ENCODE measurements at regions not wholly inside any gene's neighbourhood (a gene's known extent, or its start where the extent isn't known, plus 50 kb on each side); places are given as distances from the start of the nearest gene placed in this dataset.
A peak's percentile ranks its signal among the peaks of the same experiment; 100 is the strongest.

DNA sequence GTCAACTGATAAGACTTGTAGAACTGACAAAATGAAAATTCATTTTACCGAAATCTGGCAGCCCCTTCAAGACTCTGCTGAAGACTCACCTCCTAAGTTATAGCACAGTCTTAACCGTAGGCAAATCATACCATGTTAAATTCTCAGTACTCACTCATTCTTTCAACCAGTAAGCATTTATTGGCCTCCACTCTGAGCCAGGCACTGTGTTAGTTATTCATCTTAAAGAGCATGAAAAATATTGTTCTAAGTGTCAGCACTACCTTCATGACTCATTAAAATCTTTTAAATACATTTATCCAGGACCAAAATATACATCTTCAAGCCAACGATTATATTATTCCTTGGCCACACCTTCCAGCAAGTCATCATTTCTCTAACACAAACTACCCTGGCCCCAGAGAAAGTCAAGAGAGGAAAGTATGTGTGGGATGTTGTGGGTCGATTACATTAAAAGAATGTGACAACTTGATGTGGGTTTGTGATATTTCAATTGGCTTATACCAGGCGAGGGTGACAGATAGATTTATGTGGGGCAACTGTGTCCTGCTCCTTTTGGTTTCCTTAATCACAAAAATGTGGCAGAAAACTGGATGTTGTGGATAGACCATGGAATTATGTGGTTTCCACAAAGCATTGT is 55.0 kb downstream of the TMEM30B start:
- no peak for DNase-seq (ENCODE audit: low spot score)

DNA sequence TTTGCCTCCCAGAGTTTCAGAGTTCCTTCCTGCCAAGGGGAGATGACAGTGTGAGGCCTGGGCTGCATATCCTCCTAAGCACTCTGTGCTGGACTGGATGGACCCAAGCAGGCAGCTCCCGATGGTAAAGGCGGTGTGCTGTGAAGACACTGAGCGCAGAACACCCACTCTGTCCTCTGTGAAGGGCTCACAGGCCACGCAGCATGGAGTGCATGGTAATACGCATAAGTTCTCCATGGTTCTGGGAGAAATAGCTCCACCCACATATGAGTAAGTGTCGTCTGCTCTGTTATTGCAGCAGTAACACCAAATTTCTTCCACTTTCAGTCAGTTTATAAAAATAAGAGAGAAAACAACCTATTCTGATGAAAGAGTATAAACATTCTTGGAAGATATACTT is 55.8 kb downstream of the TMEM30B start:
- DNase-seq (ENCODE audit: low spot score), result no peak

DNA sequence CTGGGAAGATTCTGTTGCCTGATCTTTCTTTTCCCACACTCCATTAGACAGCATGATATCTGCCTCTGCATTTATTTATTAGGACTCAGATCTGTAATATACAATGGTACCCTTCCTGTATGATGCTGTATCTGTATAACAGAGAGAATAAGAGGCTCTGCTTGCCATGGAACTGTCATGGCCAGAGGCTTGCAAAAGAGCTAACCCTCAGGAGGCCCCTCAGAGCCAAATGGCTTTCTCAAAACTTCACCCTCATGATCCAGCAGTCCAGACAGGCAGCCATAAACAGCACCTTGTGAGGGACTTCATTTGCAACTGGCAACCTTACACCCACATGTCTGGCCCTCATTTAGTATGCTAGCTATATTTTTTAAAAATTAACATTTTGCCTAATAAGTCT is 57.6 kb downstream of the TMEM30B start:
- no peak for DNase-seq (ENCODE audit: low spot score)

DNA sequence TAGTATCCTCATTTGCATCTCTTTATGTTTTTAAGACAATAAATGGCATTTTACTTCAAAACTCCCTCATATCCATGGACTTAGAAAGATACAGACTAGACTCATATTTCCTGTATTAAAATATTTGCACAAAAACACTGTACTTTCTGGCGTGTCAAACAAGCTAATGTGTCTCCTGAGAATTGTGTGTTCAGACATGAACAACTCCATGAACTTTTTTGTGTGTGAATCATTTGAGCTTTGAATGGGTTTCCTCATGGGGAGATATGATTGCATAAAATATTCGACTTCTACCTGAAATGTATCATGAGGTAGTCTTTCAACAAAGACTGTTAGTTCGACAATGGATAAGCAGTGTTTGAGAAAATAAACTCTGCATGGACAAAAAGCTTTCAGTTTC is 58.8 kb downstream of the TMEM30B start:
- no peak for DNase-seq (ENCODE audit: low spot score)

DNA sequence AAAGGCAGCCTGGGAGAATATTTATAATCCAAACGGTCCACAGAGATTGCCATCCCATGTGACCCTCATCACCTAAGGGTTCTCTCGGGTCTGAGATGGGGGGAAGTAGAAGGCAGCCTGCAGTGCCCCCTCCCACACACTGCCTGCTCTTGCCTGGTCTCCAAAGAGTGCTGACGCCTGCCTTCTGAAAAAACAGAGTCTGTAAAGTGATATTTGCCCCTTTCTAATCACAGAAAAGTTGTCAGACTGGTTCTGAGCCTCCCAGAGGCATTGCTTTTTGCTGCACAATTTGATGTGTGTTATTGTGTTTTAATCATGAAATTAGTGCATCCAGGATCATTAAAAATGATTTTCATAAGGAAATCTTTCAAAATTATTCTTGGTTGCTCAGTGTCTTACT is 59.2 kb downstream of the TMEM30B start:
- no peak for DNase-seq (ENCODE audit: low spot score)

DNA sequence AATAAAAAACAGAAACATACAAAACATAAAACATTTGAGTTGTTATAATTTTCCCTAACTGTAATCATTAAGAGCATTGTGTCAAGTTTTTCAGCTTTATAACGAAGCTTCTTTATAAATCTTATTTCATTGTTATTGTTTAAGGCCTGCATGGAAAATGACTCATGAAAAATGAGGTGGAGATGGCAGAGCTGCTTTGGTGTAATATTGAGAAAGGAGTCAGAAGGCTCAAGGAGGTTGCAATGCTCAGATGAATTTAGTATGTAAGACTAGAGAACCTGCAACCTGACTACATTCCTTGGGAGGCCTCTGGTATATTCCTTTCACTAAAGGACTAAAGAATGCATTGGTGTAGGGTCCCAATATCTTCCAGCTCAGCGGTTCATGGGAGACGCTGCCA is 61.5 kb downstream of the TMEM30B start:
- no peak for DNase-seq (ENCODE audit: low spot score)

DNA sequence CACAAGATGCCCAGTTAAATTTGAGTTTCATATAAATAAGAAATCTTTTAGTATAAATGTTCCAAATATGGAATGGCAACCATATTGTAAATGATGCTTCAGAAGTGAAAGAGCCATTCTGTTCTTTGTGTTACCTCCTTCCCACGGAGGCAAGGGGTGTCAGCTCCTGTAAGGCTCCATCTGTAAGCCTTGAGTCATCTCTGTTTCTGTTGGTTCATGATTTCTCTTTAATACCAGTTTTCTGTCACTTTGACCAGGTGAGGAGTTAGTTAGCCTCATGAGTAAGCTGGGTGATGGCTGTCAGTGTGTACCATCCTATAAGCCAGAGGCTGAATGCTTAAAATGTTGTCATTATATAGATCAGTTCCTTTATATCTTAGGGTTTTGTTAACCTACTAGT is 61.9 kb downstream of the TMEM30B start:
- DNase-seq (ENCODE audit: low spot score), result no peak

DNA sequence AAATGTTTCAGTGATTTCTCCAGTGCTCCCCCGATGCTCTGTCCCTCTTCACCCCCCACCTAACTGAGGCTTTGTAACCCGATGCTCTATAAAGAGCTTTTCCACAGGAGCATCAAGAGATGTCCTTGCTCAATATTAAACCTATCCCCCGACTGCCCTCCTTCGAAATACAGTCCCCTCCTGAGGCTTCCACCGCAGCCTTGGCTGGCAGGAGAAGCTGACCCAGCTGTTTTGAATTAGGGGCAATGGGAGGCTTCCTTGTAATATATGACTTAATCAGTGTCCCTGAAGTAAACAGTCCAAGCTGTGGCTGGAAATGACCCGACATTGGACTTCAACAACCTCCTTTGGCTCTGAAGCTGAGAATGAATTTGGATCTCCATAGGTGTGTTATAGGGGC is 62.4 kb downstream of the TMEM30B start:
- DNase-seq (ENCODE audit: low spot score), result no peak

DNA sequence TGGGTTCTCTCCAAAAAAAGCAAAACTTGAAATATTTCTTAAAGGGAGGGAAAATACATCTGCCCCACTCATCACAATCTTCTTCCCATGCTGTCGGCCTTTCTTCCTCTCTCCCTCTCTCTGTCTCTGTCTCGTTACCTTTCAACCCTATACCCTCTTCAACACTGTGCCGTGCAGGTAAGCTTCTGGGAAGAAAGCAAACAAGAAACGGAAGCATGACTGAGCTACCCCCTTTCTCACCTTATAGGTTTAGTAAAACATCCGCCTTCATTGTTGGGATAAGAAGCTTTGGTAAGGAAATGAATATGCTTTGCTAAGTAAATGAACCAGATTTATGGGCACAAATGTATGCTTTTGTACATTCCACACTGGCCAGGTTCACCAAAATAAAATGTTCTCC is 63.0 kb downstream of the TMEM30B start:
- no peak for DNase-seq (ENCODE audit: low spot score)

DNA sequence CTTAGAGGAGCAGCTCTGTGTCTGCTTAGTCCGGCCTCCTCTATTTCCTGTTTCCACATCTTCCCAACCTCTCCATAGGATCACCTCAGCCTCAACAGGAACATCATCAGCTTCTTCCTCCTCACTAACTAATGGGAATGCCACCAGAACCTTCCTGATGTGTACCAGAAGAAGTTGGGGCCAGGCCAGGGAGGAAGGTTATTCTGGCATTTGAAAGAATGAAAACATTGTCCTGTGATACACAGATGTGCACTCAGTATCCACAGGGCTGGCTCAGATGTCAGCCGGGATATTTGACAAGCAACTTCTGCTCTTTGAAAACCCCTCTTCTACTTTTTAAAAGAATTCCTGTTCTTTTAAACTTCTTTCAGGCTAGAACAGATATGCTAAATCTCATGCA is 63.6 kb downstream of the TMEM30B start:
- no peak for DNase-seq (ENCODE audit: low spot score)

DNA sequence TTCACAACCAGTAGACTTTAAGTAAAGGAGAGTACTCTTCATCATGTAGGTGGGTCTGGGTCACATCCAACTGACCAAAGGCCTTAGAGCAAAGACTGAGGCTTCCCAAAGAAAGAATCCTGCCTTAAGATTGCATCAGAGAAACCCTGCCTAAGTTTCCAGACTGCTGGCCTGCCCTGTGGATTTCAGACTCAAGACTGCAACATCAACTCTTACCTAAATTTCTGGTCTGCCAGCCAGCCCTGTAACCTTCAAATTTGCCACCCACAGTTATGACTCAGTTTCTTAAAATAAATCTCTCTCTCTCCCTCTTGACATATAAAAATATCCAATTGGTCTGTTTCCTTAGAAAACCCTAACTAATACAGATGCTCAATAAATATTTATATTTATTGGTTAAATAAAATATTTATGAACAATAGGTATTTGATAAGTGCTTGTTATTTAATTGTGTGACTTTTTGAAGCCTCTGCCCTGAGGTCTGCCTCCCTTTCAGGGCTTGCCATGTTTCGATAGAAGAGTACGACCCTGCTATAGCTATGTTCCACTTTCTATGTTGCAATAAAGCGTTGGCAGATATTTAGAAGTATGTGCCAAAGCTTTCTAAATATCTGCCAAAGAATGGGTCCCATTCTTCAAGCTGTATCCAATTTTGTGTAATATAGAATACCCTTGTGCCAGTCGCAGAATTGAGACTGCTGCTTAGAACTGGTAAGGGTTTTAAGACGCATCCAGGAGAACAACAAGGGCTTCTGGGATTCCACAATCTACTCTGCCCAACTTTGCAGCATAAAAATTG is 65.7 kb downstream of the TMEM30B start:
- no peak for DNase-seq (ENCODE audit: low spot score)

DNA sequence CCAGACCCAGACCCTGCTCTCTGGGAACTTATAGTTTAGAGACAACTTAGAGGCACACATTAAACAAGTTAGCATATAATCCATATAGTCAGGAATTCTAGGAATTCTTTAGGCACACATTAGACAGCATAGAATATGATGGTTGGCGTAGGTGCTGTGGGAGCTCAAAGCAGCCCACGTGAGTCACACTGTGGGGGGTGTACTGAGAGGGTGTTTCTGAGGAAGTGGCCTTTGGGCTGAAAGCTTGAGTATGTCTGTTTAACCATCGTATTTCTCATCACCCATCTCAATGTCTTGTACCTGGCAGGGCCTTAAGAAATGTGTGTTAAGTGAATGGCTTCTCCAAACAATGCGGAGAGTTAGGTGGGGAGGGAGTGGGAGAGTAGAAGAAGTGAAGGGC is 67.2 kb downstream of the TMEM30B start:
- DNase-seq (ENCODE audit: low spot score), result no peak

DNA sequence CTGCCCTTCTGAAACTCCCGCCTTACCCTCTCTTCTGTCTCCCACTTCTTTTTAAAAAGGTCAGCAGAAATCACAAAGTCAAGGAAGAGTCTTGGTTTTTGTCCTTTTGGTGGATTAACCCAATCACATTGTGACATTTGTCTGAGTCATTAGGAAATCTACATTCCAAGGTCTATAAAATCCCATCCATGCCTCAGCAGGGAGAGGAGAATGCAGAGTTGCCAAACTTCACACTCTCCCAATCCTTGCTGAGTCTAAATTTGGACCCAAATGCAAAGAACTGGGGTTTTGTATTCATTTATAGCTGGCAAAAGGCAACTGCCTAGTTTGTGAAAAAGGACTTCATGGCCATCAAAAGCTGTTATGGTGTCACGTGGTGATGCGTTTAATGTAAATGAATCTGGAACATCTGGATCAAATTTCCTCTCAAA is 67.9 kb downstream of the TMEM30B start:
- no peak for DNase-seq (ENCODE audit: low spot score)

DNA sequence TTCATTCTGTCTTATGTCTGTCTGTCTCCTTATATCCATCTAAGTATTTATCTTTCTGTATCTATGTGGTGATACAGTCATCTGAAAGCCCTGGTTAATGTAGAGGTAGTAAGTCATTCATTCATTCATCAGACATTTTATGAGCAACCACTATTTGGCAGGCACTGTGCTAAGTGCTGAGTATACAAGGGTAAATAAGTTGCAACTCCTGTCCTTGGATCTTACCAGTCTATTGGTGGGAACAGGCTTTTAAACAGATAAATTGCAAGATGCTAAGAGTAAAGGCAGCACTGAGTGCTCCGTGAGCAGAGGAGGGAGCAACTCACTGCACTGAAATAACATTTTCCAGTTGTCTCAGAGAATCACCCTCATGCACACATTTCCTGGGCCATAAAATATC is 68.6 kb downstream of the TMEM30B start:
- DNase-seq (ENCODE audit: low spot score), result no peak

DNA sequence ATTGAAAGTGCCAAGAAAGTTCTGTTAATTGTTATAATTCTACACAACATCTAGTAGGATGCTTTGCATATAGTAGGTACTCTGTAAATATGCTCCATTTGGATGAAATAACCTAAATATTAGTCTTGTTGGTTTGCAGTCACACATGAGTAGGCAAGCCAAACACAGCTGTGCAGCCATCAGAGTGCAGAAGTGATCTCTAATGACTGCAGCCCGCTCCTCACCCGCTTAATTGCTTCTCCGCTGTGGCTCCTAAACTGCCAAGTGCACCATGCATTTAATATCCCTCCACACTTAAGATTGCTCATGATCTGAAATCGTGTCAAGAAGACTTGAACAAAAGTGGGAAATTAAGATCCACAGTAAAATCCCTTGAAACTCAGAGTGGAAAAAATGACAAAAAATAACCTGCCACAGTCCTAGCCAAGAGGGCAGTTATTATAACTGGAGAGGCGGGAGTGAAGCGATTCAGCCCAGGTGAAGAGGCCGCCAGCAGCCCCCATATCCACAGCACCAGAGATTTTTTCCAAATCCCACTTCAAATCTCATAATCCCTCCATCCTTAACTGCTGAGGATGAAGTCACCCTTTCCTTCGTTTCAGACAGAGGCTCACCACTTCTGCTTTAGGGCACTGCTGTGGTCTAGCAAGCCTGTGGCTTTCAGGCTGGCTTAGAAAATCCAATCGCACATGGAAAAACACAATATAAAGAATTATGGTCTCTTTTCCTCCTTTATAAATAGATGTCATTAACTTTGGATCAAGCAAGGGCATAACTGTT is 69.5 kb downstream of the TMEM30B start:
- DNase-seq (ENCODE audit: low spot score), result no peak

DNA sequence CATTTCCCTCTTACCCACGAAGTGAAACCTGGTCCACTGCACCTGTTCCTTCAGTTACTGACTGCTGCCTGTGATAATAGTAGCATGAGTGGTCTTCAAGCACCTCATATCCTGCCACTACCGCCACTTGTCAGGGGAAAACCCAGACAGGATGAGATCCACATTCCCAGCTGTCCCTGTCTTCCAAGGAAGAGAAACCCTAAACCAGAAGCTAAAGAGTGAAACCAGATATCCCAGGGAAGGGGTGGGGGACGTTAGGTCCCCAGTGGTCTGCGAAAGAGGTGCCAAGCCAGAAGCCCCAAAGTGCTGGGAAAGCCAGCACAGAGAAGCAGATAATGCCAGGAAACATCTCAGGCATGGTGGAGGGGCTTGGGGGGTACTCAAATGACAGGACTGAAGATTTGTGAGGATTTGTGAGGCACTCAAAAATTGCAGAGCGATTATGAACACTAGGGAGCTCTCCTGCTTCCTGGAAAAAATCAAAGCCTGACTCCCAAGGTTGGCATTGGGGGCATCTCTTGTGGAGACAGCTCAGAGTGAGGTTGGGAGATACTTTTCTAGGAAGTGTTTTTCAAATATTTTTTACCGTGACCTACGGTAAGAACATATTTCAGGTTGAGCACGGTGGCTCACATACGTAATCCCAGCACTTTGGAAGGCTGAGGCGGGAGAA is 77.9 kb downstream of the TMEM30B start:
- no peak for DNase-seq (ENCODE audit: low spot score)

DNA sequence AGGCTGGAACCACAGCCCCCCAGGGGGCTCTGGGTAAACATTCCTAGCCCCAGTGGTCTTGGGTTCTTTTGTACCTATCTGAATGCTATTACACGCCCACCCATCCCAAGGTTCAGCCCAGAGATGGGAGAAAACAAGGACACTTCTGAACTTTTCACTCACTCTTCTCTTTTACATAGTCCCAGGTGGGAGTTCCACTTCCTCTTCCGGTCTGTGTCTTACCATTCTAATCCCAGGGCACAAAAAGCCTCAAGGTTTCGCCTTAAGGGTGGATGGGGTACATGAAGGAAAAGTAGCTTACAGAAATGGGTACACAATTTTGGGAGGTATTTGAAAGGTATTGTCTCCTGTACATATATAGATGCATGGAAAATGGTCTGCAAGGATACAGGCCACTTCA is 79.0 kb downstream of the TMEM30B start:
- DNase-seq (ENCODE audit: low spot score), result no peak

DNA sequence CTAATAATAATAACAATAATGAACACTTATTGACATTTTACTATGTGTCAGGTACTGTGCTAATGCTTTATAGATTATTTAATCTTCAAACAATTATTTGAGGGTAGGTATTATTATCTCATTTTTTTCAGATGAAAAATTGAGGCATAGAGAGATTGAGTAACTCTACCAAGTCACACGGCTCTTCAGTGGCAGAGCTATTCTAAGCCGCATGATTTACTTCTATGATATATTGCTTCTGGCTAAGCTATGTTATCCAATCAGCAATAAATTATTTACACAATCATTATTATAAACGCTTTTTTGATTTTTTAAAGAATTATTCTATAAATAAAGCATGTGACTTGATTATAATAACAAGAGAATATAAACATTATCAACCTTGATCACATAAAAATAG is 80.0 kb downstream of the TMEM30B start:
- DNase-seq (ENCODE audit: low spot score), result no peak

DNA sequence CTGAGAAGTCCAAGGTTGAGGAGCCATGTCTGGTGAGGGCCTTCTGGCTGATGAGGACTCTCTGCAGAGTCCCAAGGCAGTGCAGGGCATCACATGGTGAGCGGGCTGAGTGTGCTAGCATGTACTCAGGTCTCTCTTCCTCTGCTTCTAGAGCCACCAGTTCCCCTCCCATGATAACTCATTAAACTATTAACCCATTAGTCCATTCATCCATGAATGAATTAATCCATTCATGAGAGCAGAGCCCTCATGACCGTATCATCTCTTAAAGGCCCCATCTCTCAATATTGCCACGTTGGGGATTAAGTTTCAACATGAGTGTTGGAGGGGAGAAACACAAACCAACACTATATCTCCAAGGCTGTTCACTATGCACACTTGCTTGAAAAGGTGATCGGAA is 83.7 kb downstream of the TMEM30B start:
- DNase-seq (ENCODE audit: low spot score), result no peak

DNA sequence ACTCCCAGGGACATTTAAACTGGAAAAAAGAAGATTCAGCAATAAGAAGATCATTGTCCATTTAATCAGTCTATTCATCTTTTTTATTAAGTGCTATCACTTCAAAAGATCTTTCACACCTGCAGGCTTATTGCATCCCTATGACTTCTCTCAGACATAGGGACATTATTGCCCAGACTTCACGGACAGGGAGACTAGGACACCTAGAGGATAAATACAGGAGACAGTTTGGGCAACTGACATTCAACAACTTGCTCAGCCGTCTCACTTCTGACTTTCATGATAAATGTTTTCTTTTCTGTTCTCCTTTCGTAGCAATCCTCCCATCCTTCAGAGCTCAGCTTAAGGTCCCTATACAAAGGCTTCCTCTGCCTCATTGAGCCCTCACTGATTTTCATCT is 84.3 kb downstream of the TMEM30B start:
- DNase-seq (ENCODE audit: low spot score), result peak; percentile 29

DNA sequence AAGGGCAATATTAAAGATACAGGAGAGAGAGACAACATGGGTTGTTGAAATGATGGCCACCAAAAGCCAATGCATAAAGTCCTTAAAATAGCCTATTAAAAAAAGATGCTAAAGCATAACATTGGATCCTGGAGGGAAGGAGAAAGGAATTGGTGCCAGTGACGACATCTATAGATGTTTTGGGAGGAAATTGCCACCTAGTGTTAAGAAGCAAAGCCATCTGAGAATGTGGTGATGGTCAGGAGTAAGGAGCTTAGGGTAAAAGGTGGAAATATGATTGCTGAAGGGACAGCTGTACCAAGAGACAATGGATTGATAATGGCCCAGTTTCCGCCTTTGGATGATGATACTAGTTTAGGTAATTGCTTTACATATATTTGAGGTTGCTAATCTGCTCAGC is 85.1 kb downstream of the TMEM30B start:
- DNase-seq (ENCODE audit: low spot score), result no peak

DNA sequence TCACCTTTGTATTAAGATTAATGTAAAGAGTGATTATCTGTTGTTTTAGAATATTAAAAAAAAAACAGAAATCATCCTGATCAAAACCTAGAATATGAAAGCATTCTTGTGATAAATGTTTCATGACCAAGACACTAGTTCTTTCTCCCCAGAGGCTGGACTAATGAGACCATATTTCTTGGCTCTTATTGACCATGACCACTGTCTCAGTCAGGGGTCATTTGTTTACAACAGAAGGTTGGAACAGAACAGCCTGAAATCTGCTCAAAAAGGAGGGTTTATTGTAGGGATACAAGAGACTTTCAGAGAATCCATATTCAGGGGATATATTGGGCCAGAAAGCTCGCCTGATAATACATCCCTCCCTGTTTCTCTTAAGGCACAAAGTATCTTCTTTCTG is 87.7 kb downstream of the TMEM30B start:
- no peak for DNase-seq (ENCODE audit: low spot score)

DNA sequence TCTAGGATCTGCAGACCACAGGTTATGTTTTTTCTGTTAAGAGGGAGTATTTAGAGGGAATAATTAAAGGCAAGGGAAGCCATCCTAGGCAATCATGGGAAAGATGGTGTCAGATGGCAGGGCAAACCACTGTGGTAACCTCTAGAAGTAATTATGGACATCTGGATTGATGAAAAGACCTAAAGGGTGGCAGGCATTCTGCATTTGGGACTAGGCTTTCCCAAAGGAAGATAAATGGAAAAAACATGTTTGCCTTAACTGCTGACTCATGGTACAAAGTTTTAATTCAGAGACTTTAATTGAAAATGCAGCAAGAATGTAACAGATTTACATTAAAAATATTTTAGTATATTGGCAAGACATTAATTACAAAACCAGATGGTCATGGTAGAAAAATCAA is 88.1 kb downstream of the TMEM30B start:
- DNase-seq (ENCODE audit: low spot score), result no peak

All from SW480 (cell line).